ENCODE measurements at regions not wholly inside any gene's neighbourhood (a gene's known extent, or its start where the extent isn't known, plus 50 kb on each side); places are given as distances from the start of the nearest gene placed in this dataset.
A peak's percentile ranks its signal among the peaks of the same experiment; 100 is the strongest.

DNA sequence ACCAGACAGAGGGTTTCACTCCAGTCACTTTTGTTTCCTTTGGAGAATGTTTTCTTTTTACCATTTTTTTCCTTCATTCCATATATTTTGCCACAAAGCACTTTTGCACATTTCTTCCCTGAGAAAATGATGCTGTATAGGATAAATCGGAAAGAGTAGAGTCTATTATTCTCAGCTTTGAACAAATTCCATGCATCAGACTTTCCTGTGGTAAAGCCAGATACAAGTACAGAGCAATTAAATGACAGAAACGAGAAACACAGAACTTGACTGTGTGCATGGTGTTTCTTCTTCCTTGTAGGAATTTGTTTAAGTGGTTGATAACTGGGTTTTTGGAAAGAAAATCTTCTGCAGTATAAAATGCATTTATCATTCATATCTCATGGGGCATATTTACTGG is 107.4 kb upstream of the CSNK1A1L start:
- DNase-seq (ENCODE audit: low spot score) (no peak), ATAC-seq (ENCODE audit: insufficient number of reproducible peaks, low FRiP score, low read depth) (no peak)
- Histone ChIP-seq H3K4me3 (no peak overlapping the region), H3K9me3 (no peaks in the 10 kb centered on the region), H3K4me1 (ENCODE audit: control insufficient read depth in 1 of 2, low read depth in 2 of 2) (no peaks in the 10 kb centered on the region), H3K36me3 (no peaks in the 10 kb centered on the region), H3K27ac (no peak overlapping the region), H3K27me3 (replicated peaks; ENCODE audit: insufficient read depth) (no peaks in the 10 kb centered on the region)
- TF ChIP-seq, protein P1, sequence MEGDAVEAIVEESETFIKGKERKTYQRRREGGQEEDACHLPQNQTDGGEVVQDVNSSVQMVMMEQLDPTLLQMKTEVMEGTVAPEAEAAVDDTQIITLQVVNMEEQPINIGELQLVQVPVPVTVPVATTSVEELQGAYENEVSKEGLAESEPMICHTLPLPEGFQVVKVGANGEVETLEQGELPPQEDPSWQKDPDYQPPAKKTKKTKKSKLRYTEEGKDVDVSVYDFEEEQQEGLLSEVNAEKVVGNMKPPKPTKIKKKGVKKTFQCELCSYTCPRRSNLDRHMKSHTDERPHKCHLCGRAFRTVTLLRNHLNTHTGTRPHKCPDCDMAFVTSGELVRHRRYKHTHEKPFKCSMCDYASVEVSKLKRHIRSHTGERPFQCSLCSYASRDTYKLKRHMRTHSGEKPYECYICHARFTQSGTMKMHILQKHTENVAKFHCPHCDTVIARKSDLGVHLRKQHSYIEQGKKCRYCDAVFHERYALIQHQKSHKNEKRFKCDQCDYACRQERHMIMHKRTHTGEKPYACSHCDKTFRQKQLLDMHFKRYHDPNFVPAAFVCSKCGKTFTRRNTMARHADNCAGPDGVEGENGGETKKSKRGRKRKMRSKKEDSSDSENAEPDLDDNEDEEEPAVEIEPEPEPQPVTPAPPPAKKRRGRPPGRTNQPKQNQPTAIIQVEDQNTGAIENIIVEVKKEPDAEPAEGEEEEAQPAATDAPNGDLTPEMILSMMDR (IDR thresholded peaks at IDR 0.05), result no peak

DNA sequence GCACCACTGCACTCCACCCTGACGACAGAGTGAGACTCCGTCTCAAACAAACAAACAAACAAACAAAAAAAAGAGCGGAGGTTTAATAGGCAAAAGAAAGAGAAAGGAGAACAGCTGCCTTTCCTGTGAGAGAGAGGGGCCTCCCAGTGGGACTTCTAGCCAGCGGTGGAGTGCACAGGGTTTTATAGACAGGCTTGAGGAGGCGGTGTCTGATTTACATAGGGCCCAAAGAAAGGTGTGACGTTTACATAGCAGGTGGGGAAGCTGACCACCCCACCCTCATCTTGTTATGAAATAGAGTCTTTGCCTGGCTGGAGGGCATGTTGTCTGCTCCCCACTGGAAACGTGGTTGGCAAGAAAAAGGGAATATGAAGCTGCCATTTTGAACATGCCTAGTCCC is 106.0 kb upstream of the CSNK1A1L start:
- ATAC-seq (ENCODE audit: insufficient number of reproducible peaks, low FRiP score, low read depth) (no peak), DNase-seq (ENCODE audit: low spot score) (no peak)
- Histone ChIP-seq H3K36me3 (no peaks in the 10 kb centered on the region), H3K27me3 (replicated peaks; ENCODE audit: insufficient read depth) (no peaks in the 10 kb centered on the region), H3K4me1 (ENCODE audit: control insufficient read depth in 1 of 2, low read depth in 2 of 2) (no peaks in the 10 kb centered on the region), H3K9me3 (no peaks in the 10 kb centered on the region), H3K27ac (no peak overlapping the region), H3K4me3 (no peak overlapping the region)
- TF ChIP-seq, protein P1 (IDR thresholded peaks at IDR 0.05), result no peak

DNA sequence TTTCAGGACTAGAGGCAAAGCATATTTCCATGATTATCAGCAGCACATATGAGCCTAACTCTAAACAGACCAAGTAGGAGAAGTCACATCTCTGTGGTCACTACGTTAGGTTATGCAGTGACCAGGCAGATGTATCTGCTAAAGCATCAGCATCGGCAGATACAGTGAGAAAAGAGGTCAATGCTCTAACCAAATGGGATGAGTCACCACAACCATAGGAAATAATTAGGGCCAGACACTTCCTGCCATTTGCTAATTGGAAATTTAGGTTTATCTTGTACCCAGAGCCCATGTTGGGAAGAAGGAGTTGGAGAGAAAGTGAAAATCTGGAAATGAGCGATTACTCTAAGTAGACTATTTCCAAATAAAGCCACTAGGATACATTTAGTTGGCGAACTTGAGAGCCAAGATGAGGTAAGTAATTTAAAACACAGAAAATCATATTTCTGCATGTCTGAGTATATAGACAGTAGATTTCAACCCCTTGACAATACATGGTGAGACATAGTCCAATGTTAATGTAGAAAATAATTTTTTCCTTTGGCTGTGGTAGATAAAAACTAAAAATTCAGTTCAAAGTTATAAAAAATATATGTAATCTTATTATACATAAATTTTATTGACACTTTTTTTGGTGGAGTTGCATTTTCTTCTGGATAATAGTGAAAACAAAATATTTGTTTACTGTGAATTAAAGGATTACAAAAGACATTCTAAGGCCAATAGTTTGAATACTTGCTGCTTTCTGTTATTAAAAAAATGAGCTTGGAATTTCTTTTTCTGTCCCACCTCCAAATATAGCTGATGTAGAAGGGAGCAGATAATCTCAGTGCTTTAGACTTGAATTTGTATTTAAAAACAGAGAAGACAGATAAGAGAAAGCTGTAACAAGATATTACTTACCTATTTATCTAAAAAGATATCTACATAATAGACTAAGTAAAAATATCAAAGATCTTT is 104.4 kb upstream of the CSNK1A1L start:
- H3K27ac ChIP-seq, result no peak overlapping the region
- DNase-seq (ENCODE audit: low spot score) (no peak), ATAC-seq (ENCODE audit: insufficient number of reproducible peaks, low FRiP score, low read depth) (no peak)
- TF ChIP-seq, protein P1 (IDR thresholded peaks at IDR 0.05), result no peak
- no peaks in the 10 kb centered on the region for H3K36me3 ChIP-seq
- H3K4me3 ChIP-seq, result no peak overlapping the region
- H3K9me3 ChIP-seq, result no peaks in the 10 kb centered on the region
- H3K4me1 ChIP-seq (ENCODE audit: control insufficient read depth in 1 of 2, low read depth in 2 of 2), result no peaks in the 10 kb centered on the region
- no peaks in the 10 kb centered on the region for H3K27me3 ChIP-seq (replicated peaks; ENCODE audit: insufficient read depth)

DNA sequence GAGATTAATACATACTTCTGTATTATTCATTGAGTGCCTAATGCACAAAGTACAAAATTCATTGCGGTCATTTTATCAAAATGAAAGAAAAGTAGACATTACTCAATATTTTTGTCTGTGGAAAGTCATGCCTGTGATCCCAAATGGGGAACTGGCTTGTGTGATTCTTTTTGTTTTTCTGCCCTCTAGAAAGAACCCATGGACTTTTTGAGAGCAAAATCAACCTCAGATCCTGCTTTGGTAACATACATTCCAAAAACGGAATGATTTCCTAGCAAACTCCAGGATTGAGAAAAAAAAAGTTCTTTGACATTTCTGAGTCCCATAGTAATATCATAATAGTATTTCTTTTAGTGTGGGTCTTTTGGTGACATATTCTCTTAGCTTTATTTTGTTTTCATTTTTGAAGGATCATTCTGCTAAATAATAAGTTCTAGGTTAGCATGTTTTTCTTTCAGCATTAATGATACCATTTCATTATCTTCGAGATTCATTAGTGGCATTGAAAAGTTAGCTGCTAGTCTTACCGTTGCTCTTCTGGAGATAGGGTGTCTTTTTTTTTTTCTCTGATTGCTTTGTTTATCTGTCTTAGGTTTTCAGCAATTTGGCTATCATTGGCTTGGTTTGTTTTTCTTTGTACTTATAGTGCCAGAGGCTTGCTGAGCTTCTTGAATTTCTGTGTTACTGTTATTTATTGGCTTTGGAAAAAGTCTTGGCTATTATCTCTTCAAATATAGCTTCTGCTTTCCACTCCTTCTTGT is 102.4 kb upstream of the CSNK1A1L start:
- Histone ChIP-seq H3K27ac (no peak overlapping the region), H3K9me3 (no peaks in the 10 kb centered on the region), H3K4me3 (peak overlapping the region; percentile 7), H3K36me3 (no peaks in the 10 kb centered on the region), H3K27me3 (replicated peaks; ENCODE audit: insufficient read depth) (no peaks in the 10 kb centered on the region), H3K4me1 (ENCODE audit: control insufficient read depth in 1 of 2, low read depth in 2 of 2) (no peaks in the 10 kb centered on the region)
- DNase-seq (ENCODE audit: low spot score) (no peak), ATAC-seq (ENCODE audit: insufficient number of reproducible peaks, low FRiP score, low read depth) (no peak)
- TF ChIP-seq, protein P1 (IDR thresholded peaks at IDR 0.05), result no peak

DNA sequence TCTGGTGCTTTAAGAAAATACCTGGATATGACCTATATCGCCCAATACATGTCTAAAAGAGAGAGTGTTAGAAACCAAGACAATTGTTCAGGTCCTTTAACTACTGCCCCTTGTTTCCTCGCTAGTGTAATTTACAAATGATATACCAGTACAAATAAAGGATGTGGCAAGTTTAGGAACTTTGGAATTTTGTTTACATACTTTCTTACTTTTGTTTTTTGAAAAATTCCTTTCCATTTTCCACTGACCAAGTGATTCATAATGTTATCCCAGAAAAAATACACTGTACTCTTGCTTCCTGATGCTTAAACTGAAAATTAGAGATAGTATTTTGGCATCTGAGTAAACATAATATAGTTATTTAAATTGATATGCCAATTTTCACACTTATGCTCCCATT is 96.8 kb upstream of the CSNK1A1L start:
- Histone ChIP-seq H3K27ac (no peak overlapping the region), H3K9me3 (no peaks in the 10 kb centered on the region), H3K36me3 (no peaks in the 10 kb centered on the region), H3K4me3 (no peak overlapping the region), H3K4me1 (ENCODE audit: control insufficient read depth in 1 of 2, low read depth in 2 of 2) (no peaks in the 10 kb centered on the region), H3K27me3 (replicated peaks; ENCODE audit: insufficient read depth) (no peaks in the 10 kb centered on the region)
- TF ChIP-seq, protein P1 (IDR thresholded peaks at IDR 0.05), result no peak
- DNase-seq (ENCODE audit: low spot score), result no peak
- no peak for ATAC-seq (ENCODE audit: insufficient number of reproducible peaks, low FRiP score, low read depth)

All from thoracic aorta (tissue), 2 donors.